GM12878 (cell line): ENCODE measurements at regions not wholly inside any gene's neighbourhood (a gene's known extent, or its start where the extent isn't known, plus 50 kb on each side); places are given as distances from the start of the nearest gene placed in this dataset.

ENCODE experiments used
- CHD2 ChIP-seq: IDR thresholded peaks from 2 replicates; pipeline ENCODE4 v1.6.1; 2011; ENCODE audit warnings: low read depth, low read length, improper control_type of control experiment, borderline replicate concordance
- CREM ChIP-seq: IDR thresholded peaks from 2 replicates; pipeline ENCODE4 v1.6.1; 2014; ENCODE audit warnings: antibody characterized with exemption, low read depth
- EZH2 ChIP-seq: IDR thresholded peaks from 2 replicates; pipeline ENCODE4 v1.6.1; 2012; ENCODE audit warnings: low read depth, mild to moderate bottlenecking, control low read depth, inconsistent platforms, low read length, borderline replicate concordance; ENCODE audit not compliant: control insufficient read depth
- NFIC ChIP-seq: IDR thresholded peaks from 2 replicates; pipeline ENCODE4 v1.6.1; 2012; ENCODE audit warnings: low read depth, mild to moderate bottlenecking, inconsistent platforms, low read length, moderate library complexity
- NFXL1 ChIP-seq: fragments of 450-650 bp; IDR thresholded peaks from 2 replicates; pipeline ENCODE4 v1.6.1; 2017; ENCODE audit warnings: antibody characterized with exemption, mild to moderate bottlenecking, borderline replicate concordance
- NR2F1 ChIP-seq: fragments of 450-650 bp; conservative IDR thresholded peaks from 2 replicates; pipeline ENCODE4 v1.6.1; 2017; ENCODE audit warnings: mild to moderate bottlenecking
- SREBF1 ChIP-seq: IDR thresholded peaks from 2 replicates; pipeline ENCODE4 v1.6.1; 2012; ENCODE audit warnings: mild to moderate bottlenecking, low read length
- YY1 ChIP-seq: IDR thresholded peaks from 2 replicates; pipeline ENCODE4 v1.6.1; 2011; ENCODE audit warnings: low read depth, mild to moderate bottlenecking, low read length
- ZNF274 ChIP-seq: IDR thresholded peaks from one replicate; pipeline ENCODE4 v1.8.0; 2011; ENCODE audit not compliant: insufficient read length, insufficient read depth
- ZNF384 ChIP-seq: IDR thresholded peaks from 2 replicates; pipeline ENCODE4 v1.6.1; 2012; ENCODE audit warnings: low read depth, mild to moderate bottlenecking, low read length, improper control_type of control experiment, borderline replicate concordance
- TF ChIP-seq, protein P1 (sequence below): IDR thresholded peaks from 2 replicates; pipeline ENCODE4 v1.6.1; 2012; ENCODE audit warnings: low read depth, low read length, improper control_type of control experiment

DNA sequence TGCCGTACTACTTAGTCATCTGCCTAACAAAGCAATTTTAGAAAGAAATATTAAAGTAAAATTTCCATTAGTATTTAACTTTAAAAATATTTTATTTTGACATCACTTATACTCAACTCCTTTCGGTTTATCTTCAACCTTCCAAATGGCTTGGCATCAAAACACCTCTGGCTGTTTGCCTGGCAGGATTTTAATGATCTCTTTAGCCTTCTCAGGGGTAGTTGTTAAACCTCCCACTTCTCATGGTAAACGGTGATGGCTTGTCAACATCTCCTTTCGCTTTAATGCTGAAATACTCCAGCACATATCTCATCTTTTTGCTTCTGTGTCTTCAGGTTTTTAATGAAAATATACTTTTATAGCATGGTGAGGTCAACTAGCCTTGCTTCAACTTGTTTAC lies 747.1 kb downstream of the CETN3 start:
- TF ChIP-seq EZH2 (no peak), CHD2 (no peak), NFXL1 (no peak), CREM (no peak), SREBF1 (no peak), NFIC (no peak), ZNF384 (no peak), YY1 (no peak), NR2F1 (no peak), ZNF274 (no peak)
- TF ChIP-seq, protein P1, sequence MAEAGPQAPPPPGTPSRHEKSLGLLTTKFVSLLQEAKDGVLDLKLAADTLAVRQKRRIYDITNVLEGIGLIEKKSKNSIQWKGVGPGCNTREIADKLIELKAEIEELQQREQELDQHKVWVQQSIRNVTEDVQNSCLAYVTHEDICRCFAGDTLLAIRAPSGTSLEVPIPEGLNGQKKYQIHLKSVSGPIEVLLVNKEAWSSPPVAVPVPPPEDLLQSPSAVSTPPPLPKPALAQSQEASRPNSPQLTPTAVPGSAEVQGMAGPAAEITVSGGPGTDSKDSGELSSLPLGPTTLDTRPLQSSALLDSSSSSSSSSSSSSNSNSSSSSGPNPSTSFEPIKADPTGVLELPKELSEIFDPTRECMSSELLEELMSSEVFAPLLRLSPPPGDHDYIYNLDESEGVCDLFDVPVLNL, result no peak
